A549 (cell line): ENCODE measurements at regions not wholly inside any gene's neighbourhood (a gene's known extent, or its start where the extent isn't known, plus 50 kb on each side); places are given as distances from the start of the nearest gene placed in this dataset.

ENCODE experiments used
- ATAC-seq, 2 experiments: fragments of 200-7000 bp in 1 of 2; fragments of >200 bp in 1 of 2; cut with Nextera tagmentation in 1 of 2; cut with Tn5 transposase in 1 of 2; 3 replicates each; pipeline versions ENCODE4 v1.8.0 to v1.9.1; 2018 to 2020; ENCODE audit warnings: mild to moderate bottlenecking in 1 of 2, moderate library complexity in 1 of 2
- CTCF ChIA-PET: fragments of 300-600 bp; sonication (Branson Sonifier 250); formaldehyde crosslinking; extraction: SDS; loops from one replicate; lab custom pipeline; 2021; ENCODE audit warnings: antibody characterized with exemption, inconsistent platforms; lab: Yijun Ruan, JAX
- POLR2A ChIA-PET: fragments of 350-600 bp; formaldehyde crosslinking; extraction: SDS; loops from one replicate; lab custom pipeline; 2021; ENCODE audit warnings: antibody characterized with exemption, inconsistent platforms; lab: Yijun Ruan, JAX
- DNase-seq, 2 experiments: peaks; one replicate each; pipeline versions ENCODE4 v3.0.0 to v3.0.0-alpha.2; 2011 to 2016; ENCODE audit warnings: low read depth in 1 of 2, low spot score in 1 of 2
- FAIRE-seq: peaks from 2 replicates; lab custom pipeline; 2011; peaks lifted over from hg19 to GRCh38; lab: Jason Lieb, UNC
- H3K27ac ChIP-seq, 2 experiments: fragments of >200 bp; sonication (Bioruptor Twin); formaldehyde crosslinking; 3 replicates each; pipeline ENCODE4 v1.5.1; 2016 to 2017
- H3K4me1 ChIP-seq: fragments of >200 bp; sonication (Bioruptor Twin); formaldehyde crosslinking; 3 replicates; pipeline ENCODE4 v1.6.1; 2016
- H3K4me2 ChIP-seq: fragments of >200 bp; sonication (Bioruptor Twin); formaldehyde crosslinking; 3 replicates; pipeline ENCODE4 v1.6.1; 2016
- H3K4me3 ChIP-seq: fragments of >200 bp; sonication (Bioruptor Twin); formaldehyde crosslinking; 3 replicates; pipeline ENCODE4 v1.5.1; 2016
- H3K9me3 ChIP-seq: fragments of >200 bp; sonication (Bioruptor Twin); formaldehyde crosslinking; 3 replicates; pipeline ENCODE4 v1.6.1; 2016
- BHLHE40 ChIP-seq: IDR thresholded peaks from 2 replicates; pipeline ENCODE4 v1.6.1; 2012; ENCODE audit warnings: low read depth, low read length, inconsistent platforms
- CEBPB ChIP-seq, 2 experiments: fragments of >200 bp in 1 of 2; sonication (Bioruptor Twin) in 1 of 2; formaldehyde crosslinking in 1 of 2; IDR thresholded peaks; 2 replicates each; pipeline ENCODE4 v1.6.1; 2012 to 2016
- CHD2 ChIP-seq: fragments of 150-350 bp; IDR thresholded peaks from 2 replicates; pipeline ENCODE4 v1.6.1; 2014; ENCODE audit warnings: low read length; ENCODE audit not compliant: partially characterized antibody
- CTCF ChIP-seq: fragments of >200 bp; sonication (Bioruptor Twin); formaldehyde crosslinking; IDR thresholded peaks from 3 replicates; pipeline ENCODE4 v1.5.1; 2016
- EHMT2 ChIP-seq: fragments of 200-600 bp; sonication (generic); IDR thresholded peaks from 2 replicates; pipeline ENCODE4 v1.6.1; 2016; ENCODE audit warnings: antibody characterized with exemption, low read depth, mild to moderate bottlenecking, moderate library complexity
- ELK1 ChIP-seq: fragments of 150-350 bp; IDR thresholded peaks from 2 replicates; pipeline ENCODE4 v1.6.1; 2014; ENCODE audit warnings: low read depth, mild to moderate bottlenecking, low read length
- EP300 ChIP-seq, 2 experiments: fragments of >200 bp; sonication (Bioruptor Twin); formaldehyde crosslinking; IDR thresholded peaks; 2 replicates in 1 of 2; 3 replicates in 1 of 2; pipeline ENCODE4 v1.6.1; 2016 to 2017
- FOSL2 ChIP-seq, 2 experiments: fragments of 450-650 bp in 1 of 2; fragments of >200 bp in 1 of 2; sonication (Bioruptor Twin) in 1 of 2; formaldehyde crosslinking; IDR thresholded peaks; 2 replicates each; pipeline versions ENCODE4 v1.5.0 to v1.6.1; 2016 to 2020; ENCODE audit warnings: mild to moderate bottlenecking in 1 of 2, moderate library complexity in 1 of 2
- GATA3 ChIP-seq: IDR thresholded peaks from 2 replicates; pipeline ENCODE4 v1.6.1; 2012; ENCODE audit warnings: borderline replicate concordance
- HDAC2 ChIP-seq: fragments of 200-600 bp; sonication (generic); IDR thresholded peaks from 2 replicates; pipeline ENCODE4 v1.6.1; 2016
- JUNB ChIP-seq: fragments of >200 bp; sonication (Bioruptor Twin); formaldehyde crosslinking; IDR thresholded peaks from 2 replicates; pipeline ENCODE4 v1.6.1; 2016
- MAFK ChIP-seq: fragments of 450-650 bp; IDR thresholded peaks from 2 replicates; pipeline ENCODE4 v1.6.1; 2014; ENCODE audit not compliant: partially characterized antibody
- MAX ChIP-seq: IDR thresholded peaks from 2 replicates; pipeline ENCODE4 v1.6.1; 2012
- NFE2L2 ChIP-seq: fragments of 150-350 bp; conservative IDR thresholded peaks from 2 replicates; pipeline ENCODE4 v1.6.1; 2014; ENCODE audit warnings: low read length
- NPAS2 ChIP-seq: fragments of 250-450 bp; sonication (Bioruptor Pico); IDR thresholded peaks from 2 replicates; pipeline ENCODE4 v1.8.0; 2022; ENCODE audit warnings: mild to moderate bottlenecking, moderate library complexity, borderline replicate concordance
- NR3C1 ChIP-seq: fragments of >200 bp; sonication (Bioruptor Twin); formaldehyde crosslinking; IDR thresholded peaks from 3 replicates; pipeline ENCODE4 v1.6.1; 2017
- PBX3 ChIP-seq: IDR thresholded peaks from 2 replicates; pipeline ENCODE4 v1.6.1; 2012
- PHF8 ChIP-seq: fragments of 200-600 bp; sonication (generic); IDR thresholded peaks from 2 replicates; pipeline ENCODE4 v1.6.1; 2016; ENCODE audit warnings: low read depth, mild to moderate bottlenecking, antibody characterized with exemption, moderate library complexity, borderline replicate concordance
- POLR2AphosphoS2 ChIP-seq: conservative IDR thresholded peaks from 2 replicates; pipeline ENCODE4 v1.6.1; 2012; ENCODE audit warnings: low read length, improper control_type of control experiment, inconsistent platforms
- RAD21 ChIP-seq, 2 experiments: fragments of >200 bp in 1 of 2; sonication (Bioruptor Twin) in 1 of 2; formaldehyde crosslinking in 1 of 2; IDR thresholded peaks in 1 of 2; conservative IDR thresholded peaks in 1 of 2; 2 replicates in 1 of 2; 3 replicates in 1 of 2; pipeline ENCODE4 v1.6.1; 2012 to 2018; ENCODE audit warnings: inconsistent platforms in 1 of 2
- RFX5 ChIP-seq: fragments of 450-650 bp; IDR thresholded peaks from 2 replicates; pipeline ENCODE4 v1.7.1; 2014; ENCODE audit warnings: antibody characterized with exemption, mild to moderate bottlenecking, moderate library complexity
- SMC3 ChIP-seq: fragments of >200 bp; sonication (Bioruptor Twin); formaldehyde crosslinking; IDR thresholded peaks from 3 replicates; pipeline ENCODE4 v1.6.1; 2018; ENCODE audit warnings: inconsistent platforms
- TFCP2L1 ChIP-seq: fragments of 250-450 bp; sonication (Bioruptor Pico); IDR thresholded peaks from 2 replicates; pipeline ENCODE4 v1.5.0; 2021; ENCODE audit warnings: mild to moderate bottlenecking
- WGBS: methylation state at CpG from one replicate; pipeline ENCODE4 v1.1.6; 2017; ENCODE audit errors: missing lambda C conversion rate; 5-methylcytosine and 5-hydroxymethylcytosine counted together

GRCh38 chr5:143962201-143962600 lies 150.2 kb downstream of the HMHB1 start:
- CTCF ChIA-PET, result interaction anchor here (0.6 to 1.5 kb wide), 2 partner anchors 54 to 77 kb away, joined by 3 to 4 read pairs; no protein-coding TSS in a partner anchor

GRCh38 chr5:143964919-143965318 lies 153.0 kb downstream of the HMHB1 start:
- FAIRE-seq, result no peak
- peaks cover 31% of the 10 kb centered on the region for H3K4me1 ChIP-seq
- peak overlapping the region; percentile 56 for H3K4me2 ChIP-seq
- POLR2A ChIA-PET, result no interaction called here
- H3K9me3 ChIP-seq, result no peaks in the 10 kb centered on the region
- peak; percentile 7 to 65 for DNase-seq
- H3K4me3 ChIP-seq, result no peak overlapping the region
- peak overlapping the region; percentile 45 to 55; a peak in 4 of 6 replicates for H3K27ac ChIP-seq
- CTCF ChIA-PET, result interaction anchor here (1.0 to 1.9 kb wide), 5 partner anchors 8 to 561 kb away, joined by 4 to 6 read pairs (median 5); partner anchors contain the start of gene NR3C1
- TF ChIP-seq POLR2AphosphoS2 (no peak), JUNB (peak; percentile 77), EP300 (IDR thresholded peaks at IDR 0.05) (no peak), BHLHE40 (no peak), FOSL2 (IDR thresholded peaks at IDR 0.05) (peak; percentile 65; the same call in 1 of the 2 replicates), FOSL2 (CRISPR knock-in tag; IDR thresholded peaks at IDR 0.05) (peak; percentile 94), ELK1 (no peak), RAD21 (conservative IDR thresholded peaks at IDR 0.05 in 1 of 2, IDR thresholded peaks at IDR 0.05 in 1 of 2) (peak; percentile 3 to 32; a peak in 1 of 5 replicates), MAX (no peak), GATA3 (peak; percentile 61; the same call in 1 of the 2 replicates), MAFK (peak; percentile 63), CEBPB (IDR thresholded peaks at IDR 0.05) (peak; percentile 55 to 73), NPAS2 (CRISPR knock-in tag) (no peak), EHMT2 (no peak), PBX3 (0 out of 2 replicates have a peak, but pooled peaks have one; percentile 24), RFX5 (no peak)
- TF ChIP-seq, all 56 proteins: peak for 7
- ATAC-seq, result peak; percentile 54 to 87; a peak in 3 of 6 replicates
- WGBS, result 51% methylated on average over 3 of the region's 3 CpGs

More at GRCh38 chr5:143962201-143962600, 150.2 kb downstream of the HMHB1 start:
- ATAC-seq, result no peak
- WGBS, result 90% methylated on average over 1 of the region's 1 CpG
- TF ChIP-seq NFE2L2, result no peak
- no peak for TF ChIP-seq NR3C1
- TF ChIP-seq HDAC2, result no peak
- TF ChIP-seq JUNB, result no peak
- TF ChIP-seq ELK1, result no peak
- TF ChIP-seq PBX3, result no peak
- TF ChIP-seq TFCP2L1 (CRISPR knock-in tag), result no peak
- no peak for TF ChIP-seq CTCF
- TF ChIP-seq PHF8, result no peak
- no peak for TF ChIP-seq SMC3
- TF ChIP-seq CHD2, result no peak
- peak; percentile 39 for FAIRE-seq
- Histone ChIP-seq H3K9me3 (no peaks in the 10 kb centered on the region), H3K4me2 (no peak overlapping the region), H3K4me1 (peaks cover 18% of the 10 kb centered on the region), H3K4me3 (no peak overlapping the region), H3K27ac (no peak overlapping the region)
- POLR2A ChIA-PET, result no interaction called here
- no peak for DNase-seq
